Transverse colon (tissue), 4 donors: ENCODE measurements at regions not wholly inside any gene's neighbourhood (a gene's known extent, or its start where the extent isn't known, plus 50 kb on each side); places are given as distances from the start of the nearest gene placed in this dataset.

Experiments
- CTCF ChIP-seq, 5 experiments: fragments of 200-600 bp in 3 of 5; fragments of 450-650 bp in 2 of 5; sonication (generic) in 3 of 5; IDR thresholded peaks; 1 replicate in 2 of 5; 2 replicates in 3 of 5; pipeline ENCODE4 v1.5.1; 2016 to 2017; ENCODE audit warnings: antibody characterized with exemption in 5 of 5, inconsistent platforms in 3 of 5, mild to moderate bottlenecking in 2 of 5, moderate library complexity in 1 of 5
- EP300 ChIP-seq: sonication (generic); formaldehyde crosslinking; IDR thresholded peaks from one replicate; pipeline ENCODE4 v1.6.1; 2017; ENCODE audit warnings: antibody characterized with exemption, low read depth
- POLR2A ChIP-seq: fragments of 450-650 bp; IDR thresholded peaks from one replicate; pipeline ENCODE4 v1.6.1; 2016; ENCODE audit warnings: antibody characterized with exemption, mild to moderate bottlenecking, moderate library complexity
- POLR2AphosphoS5 ChIP-seq, 3 donors: sonication (generic); formaldehyde crosslinking; IDR thresholded peaks; one replicate each; pipeline ENCODE4 v1.6.1; 2016; ENCODE audit warnings: antibody characterized with exemption in 3 of 3

GRCh38 chr4:170990989-170991589 is 822.1 kb upstream of the GALNTL6 start:
- TF ChIP-seq CTCF (IDR thresholded peaks at IDR 0.05) (no peak), POLR2A (no peak), POLR2AphosphoS5 (IDR thresholded peaks at IDR 0.05) (no peak), EP300 (no peak)
